ENCODE measurements at regions not wholly inside any gene's neighbourhood (a gene's known extent, or its start where the extent isn't known, plus 50 kb on each side); places are given as distances from the start of the nearest gene placed in this dataset.
"Not testable (repeated sequence)": the region's sequence is repeated elsewhere in the genome, so short reads cannot be mapped to it uniquely, and the experiment has no call there.

DNA sequence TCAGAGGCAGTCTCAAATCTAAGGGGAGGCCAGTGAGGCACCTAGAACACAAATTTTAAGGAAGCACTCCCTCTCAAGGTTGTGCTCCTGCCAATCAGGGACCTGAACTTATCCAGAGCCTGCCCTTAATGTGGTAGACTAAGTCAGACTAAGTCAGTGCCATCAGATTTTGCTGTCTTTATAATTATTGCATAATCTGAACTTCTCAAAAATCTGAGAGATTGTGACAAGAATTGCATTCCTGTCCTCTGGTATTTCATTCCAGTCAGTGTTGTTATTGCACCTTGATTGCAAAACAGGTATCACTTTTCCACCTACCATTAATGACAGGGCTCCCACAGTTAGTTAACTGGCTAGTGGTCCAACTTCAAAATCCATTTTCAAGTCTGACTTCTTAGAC lies 197.1 kb upstream of the HCN1 start:
- no peak for DNase-seq

DNA sequence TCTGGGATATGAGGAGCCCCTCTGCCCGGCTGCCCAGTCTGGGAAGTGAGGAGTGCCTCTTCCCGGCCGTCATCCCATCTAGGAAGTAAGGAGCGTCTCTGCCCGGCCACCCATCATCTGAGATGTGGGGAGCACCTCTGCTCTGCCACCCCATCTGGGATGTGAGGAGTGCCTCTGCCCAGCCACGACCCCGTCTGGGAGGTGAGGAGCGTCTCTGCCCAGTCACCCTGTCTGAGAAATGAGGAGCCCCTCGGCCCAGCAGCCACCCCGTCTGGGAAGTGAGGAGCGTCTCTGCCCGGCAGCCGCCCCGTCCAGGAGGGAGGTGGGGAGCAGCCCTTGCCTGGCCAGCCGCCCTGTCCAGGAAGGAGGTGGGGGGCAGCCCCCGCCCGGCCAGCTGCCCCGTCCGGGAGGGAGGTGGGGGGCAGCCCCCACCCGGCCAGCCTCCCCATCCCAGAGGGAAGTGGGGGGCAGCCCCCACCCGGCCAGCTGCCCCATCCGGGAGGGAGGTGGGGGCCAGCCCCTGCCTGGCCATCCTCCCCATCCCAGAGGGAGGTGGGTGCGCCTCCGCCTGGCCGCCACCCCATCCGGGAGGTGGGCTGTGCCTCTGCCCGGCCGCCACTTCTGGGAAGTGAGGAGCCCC lies 194.4 kb upstream of the HCN1 start:
- not testable (repeated sequence) for DNase-seq

DNA sequence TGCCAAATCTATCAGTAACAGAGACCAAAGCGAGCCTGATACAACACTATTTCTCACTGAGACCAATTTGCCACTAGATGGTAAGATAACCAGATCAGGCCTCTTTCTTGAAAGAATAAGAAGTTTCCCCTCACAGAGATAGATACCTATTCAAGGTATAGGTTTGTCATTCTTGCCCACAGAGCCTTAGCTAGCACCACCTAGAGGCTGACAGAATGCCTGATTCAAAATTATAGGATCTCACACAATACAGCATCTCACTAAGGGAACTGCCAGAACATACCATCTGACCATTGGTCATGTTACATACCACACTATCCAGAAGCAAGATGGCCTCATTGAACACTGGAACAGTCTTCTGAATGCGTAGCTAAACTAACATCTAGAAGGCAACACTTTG lies 166.6 kb upstream of the HCN1 start:
- DNase-seq, result no peak

DNA sequence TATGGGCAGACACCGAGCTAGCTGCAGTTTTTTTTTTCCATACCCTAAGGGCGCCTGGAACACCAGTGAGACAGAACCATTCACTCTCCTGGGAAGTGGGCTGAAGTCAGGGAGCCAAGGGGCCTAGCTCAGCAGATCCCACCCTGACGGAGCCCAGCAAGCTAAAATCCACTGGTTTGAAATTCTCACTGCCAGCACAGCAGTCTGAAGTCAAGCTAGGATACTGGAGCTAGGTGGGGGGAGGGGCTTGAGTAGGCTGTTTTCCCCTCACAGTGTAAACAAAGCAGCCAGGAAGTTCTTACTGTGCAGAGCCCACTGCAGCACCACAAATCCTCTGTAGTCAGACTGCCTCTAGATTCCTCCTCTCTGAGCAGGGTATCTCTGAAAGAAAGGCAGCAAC lies 151.7 kb upstream of the HCN1 start:
- no peak for DNase-seq

DNA sequence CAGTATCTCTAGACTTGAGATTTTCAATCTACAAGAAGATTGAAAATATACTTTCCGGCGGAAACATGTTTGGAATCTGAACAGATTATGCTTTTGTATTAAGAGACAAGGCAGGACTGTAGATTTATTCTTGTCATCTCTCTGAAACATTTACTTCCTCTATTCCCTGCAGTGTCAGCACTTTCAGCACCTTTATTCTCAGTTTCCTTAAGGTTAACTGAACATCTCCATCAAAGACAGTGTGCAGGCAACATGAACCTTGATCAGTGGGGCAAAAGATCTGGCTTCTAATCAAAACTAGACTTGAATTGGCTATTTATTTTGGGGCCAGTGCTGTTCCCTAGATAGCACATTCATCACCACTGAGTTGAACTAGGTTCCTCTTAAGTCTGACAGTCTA lies 129.9 kb upstream of the HCN1 start:
- no peak for DNase-seq

DNA sequence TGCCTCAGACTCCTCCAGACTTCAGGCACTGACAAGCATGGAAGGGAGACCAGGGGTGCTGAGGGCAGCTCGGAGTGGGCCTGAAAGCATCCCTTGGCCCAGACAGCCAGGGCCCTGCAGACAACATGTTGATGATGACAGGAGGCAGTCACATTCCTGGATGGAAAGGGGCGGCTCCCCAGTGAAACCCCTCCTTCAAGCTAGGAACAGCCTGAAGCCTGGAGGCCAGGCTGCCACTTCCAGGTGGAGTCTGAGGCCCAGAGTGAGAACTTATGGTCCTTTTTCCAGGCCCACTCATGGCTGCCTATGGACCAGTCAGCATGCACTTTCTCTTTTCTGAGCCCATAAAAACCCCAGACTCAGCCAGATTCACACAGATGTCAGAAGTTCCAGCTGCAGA lies 104.2 kb upstream of the HCN1 start:
- peak in 1 of 3 experiments; percentile 5 for DNase-seq

DNA sequence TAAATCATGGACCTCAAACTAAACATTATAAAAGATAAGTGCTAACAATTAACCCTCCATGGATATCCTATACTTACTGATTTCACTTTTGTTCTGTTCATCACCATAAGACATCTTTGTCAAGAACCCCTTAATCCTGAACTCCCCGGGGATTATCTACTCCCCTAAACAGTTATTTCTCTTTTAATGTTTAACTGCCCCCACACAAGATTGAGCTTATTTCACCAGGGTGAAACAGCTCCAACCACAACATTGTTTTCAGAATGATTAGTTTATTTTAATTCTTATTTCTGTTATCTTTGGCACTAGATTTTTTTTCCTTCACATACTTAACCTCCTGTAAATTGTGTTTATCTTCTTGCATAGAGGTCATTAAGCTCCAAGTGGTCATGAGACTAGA lies 103.2 kb upstream of the HCN1 start:
- DNase-seq, result no peak

DNA sequence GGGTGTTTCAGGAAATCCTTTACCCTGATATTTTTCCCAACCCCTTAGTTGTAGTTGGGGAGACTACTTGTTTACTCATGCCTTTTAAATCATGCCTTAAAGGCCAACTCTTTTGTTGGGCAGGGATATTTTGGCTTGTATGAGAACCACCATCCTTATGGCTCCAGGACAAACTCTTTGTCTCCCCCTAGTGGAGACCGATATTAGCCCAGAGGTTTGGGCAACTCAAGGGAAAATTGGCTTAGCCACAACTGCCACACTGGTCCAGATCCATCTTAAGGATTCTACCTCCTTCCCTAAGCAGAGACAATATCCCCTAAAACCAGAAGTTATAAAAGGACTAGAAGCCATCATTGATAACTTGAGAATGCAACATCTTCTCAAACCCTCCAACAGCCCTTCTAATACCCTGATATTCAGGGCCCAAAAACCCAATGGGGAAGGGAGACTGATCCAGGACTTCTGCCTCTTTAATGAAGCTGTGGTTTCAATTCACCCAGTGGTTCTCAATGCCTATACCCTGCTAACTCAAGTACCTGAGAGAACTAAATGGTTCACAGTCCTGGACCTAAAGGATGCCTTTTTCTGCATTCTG lies 100.9 kb upstream of the HCN1 start:
- DNase-seq, result peak in 1 of 3 experiments; percentile 11

DNA sequence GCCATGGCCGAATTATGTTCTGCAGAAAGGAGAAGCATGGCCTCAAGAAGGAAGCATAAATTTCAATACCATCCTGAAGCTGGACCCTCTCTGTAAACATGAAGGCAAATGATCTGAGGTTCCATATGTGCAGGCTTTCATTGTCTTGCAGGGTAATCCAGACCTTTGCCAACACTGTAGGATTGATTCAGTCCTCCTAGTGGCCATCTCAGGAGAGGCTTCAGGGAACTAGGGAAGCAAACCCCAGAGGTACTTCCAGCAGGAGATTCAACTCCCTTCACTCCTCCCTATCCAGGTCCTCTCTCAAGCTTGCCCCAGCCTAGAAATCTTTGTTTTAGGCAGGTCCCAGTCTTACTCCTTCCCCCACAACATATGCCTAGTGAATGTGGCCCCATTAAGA lies 99.3 kb upstream of the HCN1 start:
- no peak for DNase-seq

DNA sequence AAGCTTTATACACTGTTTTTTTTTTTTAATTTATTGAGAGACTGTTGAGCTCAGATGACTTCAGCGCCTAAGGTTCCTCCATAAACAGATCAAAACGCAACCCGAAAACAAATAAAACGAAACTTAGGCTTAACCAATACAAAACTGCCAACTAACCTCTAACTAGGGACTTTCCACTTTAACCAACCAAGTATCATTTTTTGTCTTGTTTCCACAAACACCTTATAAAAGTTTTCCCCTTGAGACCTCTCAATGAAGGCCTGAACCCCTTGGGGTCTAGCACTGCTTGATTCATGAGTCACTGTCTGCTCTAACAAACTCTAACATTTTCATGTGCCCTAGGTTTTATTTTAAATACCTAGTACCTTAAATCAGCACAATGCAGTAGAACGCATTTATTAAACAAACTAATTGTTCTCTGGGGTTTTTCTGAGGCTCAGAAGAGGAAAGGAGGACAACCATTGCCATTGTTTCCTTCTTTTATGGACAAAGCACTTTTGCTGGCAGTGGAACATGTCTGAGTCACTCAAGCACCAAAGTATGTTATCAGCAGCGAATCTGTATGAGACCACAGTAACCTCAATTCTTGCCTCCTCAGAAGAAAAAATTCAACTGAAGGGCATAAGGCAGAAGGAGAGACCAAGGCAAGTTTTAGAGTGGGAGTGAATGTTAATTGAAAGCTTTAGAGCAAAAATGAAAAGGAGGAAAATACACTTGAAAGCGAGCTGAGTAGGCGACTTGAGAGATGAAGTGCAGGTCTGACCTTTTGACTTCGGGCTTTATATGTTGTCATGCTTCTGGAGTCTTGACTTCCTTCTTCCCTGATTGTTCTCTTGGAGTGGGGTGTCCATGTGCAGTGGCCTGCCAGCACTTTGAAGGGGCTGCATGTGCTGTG lies 97.7 kb upstream of the HCN1 start:
- DNase-seq, result no peak

DNA sequence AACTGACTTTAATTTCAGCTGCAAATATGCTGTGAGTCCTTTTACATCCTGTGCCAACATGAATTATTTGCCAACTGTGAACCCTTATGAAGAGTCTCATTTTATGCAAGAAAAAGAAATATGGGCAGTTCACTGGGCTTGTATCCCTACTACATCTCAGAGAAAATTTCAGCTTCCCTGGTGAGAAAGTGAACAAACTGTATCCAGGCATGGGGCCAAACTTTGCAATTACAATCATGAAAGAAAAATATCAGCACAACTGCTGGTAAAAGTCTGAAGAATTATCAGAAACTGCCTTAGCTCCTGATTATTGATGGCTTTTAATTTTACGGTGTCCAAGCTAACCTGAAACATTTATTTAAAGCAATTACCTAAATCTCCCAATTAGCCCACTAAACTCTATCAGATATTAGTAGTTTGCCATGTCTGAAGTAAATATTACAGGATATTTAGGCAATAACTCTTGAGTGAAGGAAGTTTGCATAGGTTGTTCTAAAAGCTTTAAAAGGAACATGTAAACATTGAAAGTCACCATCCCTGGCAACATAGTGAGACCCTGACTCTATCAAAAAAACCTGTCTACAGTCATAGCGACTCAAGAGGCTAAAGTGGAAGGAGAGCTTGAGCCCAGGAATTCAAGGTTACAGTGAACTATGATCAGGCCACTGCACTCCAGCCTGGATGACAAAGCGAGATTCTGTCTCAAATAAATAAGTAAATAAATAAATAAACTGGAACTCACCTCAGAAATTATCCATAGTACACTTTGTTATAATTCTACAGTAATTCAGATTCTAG lies 83.9 kb upstream of the HCN1 start:
- DNase-seq, result no peak

DNA sequence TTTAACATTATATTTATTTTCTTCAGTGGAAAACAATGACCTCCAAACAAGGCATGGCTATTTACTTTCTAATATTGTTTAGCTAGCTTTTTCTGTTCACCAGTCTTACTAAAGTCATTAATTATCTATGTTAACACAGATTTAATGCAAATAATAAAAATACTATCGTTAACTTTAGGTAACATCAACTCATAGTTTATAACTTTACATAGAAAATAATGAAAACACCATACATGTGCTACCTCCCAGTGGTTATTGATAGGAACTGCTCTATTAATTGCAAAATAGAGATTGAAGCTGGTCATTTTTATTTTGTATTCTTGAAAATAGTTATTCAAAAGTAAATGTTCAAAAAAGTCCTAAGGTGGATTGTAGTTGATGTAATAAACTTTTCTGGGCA lies 78.3 kb upstream of the HCN1 start:
- DNase-seq, result no peak

DNA sequence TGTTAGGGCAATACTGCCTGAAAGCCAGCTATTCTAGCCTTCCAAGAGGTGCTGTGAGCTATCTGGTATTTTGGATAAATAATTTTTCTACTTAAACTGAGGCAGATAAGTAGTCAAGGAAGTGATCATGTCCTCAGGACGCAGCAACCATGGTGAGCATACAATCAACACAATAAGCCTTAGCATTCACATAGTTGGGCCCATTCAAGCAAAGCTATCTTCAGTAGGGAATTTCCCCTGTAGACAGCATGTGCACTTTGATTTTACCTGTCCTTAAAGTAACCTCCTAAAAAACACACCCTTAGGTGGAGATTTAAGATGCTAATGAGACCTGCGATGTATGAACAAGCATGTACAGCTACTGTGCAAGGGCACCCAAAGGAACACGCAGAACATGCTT lies 76.2 kb upstream of the HCN1 start:
- no peak for DNase-seq

DNA sequence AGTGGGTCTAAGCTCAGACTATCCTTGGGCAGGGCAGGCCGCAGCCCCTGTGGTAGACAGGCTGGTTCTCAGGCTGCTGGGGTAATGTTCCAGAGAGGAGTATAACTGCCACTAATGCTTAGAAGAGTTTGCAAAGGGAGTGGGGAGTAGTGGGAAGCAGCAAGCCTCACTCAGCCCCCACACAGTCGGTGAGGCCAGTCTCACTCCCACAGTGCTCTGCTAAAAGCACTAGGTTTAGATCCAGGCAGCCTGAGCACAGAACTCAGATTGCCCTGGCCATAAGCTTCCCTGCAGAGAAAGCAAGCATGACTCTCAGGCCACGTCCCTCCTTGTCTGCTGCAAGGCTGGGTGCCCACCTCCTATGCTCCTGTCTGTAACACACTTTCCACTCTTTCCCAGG lies 69.4 kb upstream of the HCN1 start:
- DNase-seq, result no peak

DNA sequence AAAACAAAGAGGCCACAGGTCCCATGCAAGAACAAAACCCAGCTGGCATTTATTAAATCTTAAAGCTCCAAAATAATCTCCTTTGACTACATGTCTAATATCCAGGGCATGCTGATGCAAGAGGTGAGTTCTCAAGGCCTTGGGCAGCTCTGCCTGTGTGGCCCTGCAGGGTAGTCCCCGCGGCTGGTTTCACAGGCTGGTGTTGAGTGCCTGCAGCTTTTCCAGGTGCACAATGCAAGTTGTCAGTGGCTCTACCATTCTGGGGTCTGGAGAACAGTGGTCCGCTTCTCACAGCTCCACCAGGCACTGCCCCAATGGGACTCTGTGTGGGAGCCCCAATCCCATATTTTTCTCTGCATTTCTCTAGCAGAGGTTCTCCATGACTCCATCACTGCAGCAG lies 54.4 kb upstream of the HCN1 start:
- no peak for DNase-seq

DNA sequence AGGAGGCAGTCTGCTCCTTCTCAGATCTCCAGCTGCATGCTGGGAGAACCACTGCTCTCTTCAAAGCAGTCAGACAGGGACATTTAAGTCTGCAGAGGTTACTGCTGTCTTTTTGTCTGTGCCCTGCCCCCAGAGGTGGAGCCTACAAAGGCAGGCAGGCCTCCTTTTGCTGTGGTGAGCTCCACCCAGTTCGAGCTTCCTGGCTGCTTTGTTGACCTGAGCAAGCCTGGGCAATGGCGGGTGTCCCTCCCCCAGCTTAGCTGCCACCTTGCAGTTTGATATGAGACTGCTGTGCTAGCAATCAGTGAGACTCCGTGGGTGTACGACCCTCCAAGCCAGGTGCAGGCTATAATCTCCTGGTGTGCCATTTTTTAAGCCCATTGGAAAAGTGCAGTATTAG lies 52.3 kb upstream of the HCN1 start:
- not testable (repeated sequence) for DNase-seq
